ENCODE measurements at regions not wholly inside any gene's neighbourhood (a gene's known extent, or its start where the extent isn't known, plus 50 kb on each side); places are given as distances from the start of the nearest gene placed in this dataset.
"Not testable (repeated sequence)": the region's sequence is repeated elsewhere in the genome, so short reads cannot be mapped to it uniquely, and the experiment has no call there.

DNA sequence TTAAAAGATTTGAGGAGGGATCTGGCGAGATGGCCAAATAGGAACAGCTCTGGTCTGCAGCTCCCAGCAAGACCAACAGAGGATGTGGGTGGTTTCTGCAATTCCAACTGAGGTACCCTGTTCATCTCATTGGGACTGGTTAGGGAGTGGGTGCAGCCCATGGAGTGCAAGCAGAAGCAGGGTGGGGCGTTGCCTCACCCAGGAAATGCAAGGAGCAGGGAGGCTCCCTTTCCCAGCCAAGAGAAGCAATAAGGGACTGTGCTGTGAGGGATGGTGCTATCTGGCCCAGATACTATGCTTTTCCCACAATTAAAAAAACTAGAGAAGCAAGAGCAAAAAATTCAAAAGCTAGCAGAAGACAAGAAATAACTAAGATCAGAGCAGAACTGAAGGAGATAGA is 318.4 kb downstream of the PPP1R3A start:
- not testable (repeated sequence) for DNase-seq (ENCODE audit: low read depth)

DNA sequence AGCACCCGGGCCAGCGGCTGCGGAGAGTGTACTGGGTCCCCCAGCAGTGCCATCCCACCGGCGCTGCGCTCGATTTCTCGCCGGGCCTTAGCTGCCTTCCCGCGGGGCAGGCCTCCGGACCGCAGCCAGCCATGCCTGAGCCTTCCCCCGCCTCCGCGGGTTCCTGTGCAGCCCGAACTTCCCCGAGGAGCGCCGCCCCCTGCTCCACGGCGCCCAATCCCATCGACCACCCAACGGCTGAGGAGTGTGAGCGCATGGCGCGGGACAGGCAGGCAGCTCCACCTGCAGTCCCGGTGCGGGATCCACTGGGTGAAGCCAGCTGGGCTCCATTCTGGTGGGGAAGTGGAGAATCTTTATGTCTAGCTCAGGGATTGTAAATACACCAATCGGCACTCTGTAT is 325.4 kb downstream of the PPP1R3A start:
- not testable (repeated sequence) for DNase-seq (ENCODE audit: low read depth)

DNA sequence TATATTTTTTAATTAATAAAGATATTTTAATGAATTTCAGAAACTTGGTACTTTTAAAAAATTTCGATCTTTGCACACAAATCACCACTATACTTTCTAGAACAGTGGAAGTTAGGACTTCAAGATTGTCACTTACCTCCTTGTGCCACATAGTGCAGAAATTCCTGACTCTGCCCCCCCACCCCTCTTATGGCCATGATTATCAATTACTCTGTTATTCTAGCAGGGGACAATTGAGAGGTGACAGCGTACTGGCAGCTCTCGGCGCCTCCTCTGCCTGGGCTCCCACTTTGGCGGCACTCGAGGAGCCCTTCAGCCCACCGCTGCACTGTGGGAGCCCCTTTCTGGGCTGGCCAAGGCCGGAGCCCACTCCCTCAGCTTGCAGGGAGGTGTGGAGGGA is 325.9 kb downstream of the PPP1R3A start:
- DNase-seq (ENCODE audit: low read depth) = not testable (repeated sequence)

DNA sequence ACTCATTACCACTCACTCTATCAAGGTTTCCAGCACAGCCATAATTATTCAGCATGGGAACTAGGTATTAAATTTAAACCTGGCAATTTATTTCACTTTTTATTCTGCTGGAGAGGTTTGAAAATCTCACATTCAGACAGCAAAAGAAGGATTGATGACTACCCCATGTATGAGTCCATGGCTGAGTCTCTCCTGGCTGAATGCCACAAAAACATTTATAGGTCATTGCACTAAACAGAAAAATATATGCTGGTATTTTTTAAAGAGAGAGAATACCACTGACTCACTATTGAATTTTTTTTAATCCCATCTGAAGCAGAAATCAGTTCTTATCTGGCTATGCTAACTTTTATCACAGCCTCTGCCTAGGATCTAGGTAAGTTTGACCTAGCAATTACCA is 336.3 kb downstream of the PPP1R3A start:
- DNase-seq (ENCODE audit: low read depth) = peak; percentile 35

DNA sequence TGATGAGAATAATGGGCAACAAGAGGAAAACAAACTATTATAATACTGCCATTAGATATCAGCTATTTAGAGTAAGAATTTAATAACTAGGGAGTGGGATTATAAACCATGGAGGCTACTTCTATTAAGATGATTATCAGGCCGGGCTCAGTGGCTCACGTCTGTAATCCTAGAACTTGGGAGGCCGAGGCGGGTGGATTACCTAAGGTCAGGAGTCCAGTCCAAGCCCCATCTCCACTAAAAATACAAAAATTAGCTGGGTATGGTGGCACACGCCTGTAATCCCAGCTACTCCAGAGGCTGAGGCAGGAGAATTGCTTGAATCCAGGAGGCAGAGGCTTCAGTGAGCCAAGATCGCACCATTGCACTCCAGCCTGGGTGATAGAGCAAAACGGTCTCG is 355.6 kb downstream of the PPP1R3A start:
- DNase-seq (ENCODE audit: low read depth) = not testable (repeated sequence)

DNA sequence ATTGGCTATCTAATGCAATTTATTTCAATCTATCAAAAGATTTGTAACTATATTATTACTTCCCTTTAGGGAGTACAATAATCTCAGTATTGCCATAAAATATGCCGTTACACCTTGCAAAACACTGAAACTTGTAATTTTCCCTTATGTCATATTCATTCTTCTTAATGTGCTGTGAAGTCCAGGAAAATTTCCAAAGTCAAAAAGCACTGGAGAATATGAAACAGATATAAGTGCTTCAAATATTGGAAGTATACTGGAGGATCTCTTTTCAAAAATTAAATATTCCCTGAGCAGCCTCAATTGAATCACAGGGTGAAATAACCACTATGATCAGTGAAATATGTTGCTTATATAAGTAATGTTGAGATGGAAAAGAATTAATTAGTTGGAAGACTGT is 356.0 kb downstream of the PPP1R3A start:
- DNase-seq (ENCODE audit: low read depth) = no peak

DNA sequence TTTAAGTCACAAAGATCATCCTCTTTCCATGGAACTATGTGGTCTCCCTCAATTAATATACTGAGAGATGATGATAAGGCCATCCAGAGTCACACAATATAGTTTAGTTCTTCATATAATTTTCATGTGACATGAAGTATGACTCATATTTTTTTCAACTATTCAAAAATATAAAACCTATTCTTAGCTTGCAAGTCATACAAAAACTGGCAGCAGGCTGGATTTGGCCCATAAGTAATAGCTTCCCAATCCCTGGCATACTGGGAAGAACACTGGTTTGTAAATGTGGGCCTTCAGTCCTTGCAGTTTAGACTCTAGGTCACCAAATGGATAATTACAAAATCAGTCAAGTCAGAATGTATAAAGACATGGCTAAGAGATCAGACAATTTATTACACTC is 356.6 kb downstream of the PPP1R3A start:
- DNase-seq (ENCODE audit: low read depth) = no peak

DNA sequence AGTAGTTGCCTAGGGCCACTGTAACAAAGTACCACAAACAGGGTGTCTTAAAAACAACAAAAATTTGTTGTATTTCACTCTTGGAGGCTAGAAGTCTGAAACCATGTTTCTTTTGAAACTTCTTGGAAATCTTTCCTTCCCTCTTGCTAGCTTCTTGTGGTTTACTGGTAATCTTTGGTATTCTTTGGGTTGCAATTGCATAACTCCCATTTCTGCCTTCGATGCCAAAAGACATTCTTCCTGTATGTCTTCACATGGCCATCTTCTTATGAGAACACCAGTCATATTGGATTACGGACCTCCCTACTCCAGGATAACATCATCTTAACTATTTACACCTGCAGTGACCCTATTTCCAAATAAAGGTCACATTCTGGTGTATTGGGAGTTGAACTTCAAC is 357.4 kb downstream of the PPP1R3A start:
- peak; percentile 67 for DNase-seq (ENCODE audit: low read depth)

DNA sequence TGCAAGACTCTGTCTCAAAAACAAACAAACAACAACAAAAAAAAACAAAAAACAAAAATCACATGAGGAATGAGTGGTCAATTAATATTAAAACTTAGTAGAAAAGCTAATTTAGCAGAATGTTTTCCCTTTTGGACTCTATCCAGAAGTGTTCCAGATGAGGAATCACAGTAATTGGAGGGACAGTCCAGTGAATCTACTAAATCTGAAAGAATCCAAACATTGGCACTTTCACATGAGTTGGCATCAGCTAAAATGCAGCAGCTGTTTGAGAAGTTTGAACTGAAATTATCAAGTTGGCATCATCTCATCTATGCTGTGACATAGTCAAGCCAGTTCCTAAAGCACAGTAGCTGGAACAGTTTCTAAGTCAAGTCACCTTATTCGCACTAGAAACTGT is 367.8 kb downstream of the PPP1R3A start:
- no peak for DNase-seq (ENCODE audit: low read depth)

DNA sequence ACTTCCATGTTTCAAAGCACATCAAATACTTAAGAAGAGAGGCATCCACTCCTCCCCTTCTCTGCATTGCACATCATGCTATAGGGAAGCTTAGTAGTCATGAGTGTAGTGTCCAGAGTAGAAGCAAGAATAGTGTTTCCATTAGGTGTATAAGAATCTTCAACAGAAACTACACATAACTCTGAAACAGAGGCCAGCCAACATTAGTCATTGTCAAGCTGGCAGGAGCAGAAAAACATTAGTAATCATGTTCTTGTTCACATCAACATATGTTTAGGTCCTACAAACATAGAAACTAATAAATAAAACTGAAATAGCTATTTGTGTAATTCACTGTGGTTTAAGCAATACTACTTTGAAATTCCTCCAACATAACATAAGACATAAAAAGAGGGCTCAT is 370.2 kb downstream of the PPP1R3A start:
- peak; percentile 1 for DNase-seq (ENCODE audit: low read depth)

DNA sequence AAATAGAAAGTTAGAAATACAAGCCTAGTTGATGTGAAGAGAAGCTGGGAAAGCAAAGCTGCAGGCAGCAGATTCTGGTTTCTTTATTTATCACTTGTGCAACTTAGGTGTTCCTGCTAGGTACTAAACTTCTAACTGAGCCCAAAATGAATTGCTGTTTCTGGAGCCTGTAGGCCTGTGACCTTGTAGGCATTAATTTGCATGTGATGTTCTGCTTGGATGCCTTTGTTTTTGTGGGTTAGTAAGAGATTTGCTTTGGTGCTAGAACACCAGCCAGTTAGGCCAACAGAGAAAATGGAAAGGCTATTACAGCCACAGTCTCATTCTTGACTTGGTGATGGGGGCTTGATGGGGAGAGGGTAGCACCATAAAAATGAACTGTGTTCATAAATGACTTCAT is 370.7 kb downstream of the PPP1R3A start:
- DNase-seq (ENCODE audit: low read depth) = no peak

DNA sequence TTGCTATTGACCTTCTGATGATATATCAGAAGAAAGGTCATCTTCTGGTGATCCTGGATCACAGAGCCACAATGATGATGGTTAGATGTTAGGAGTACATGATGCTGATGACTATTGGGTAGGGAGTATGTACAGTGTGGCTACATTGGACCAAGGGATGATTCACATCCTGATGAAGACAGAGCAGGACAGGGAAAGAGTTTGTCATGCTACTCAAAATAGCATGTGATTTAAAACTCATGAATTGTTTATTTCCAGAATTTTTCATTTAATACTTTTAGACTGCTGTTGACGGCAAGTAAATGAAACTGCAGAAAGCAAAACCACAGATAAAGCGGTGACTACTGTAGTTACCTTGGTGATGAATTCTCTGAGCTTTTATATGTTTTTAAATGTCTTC is 397.3 kb downstream of the PPP1R3A start:
- peak; percentile 24 for DNase-seq (ENCODE audit: low read depth)

DNA sequence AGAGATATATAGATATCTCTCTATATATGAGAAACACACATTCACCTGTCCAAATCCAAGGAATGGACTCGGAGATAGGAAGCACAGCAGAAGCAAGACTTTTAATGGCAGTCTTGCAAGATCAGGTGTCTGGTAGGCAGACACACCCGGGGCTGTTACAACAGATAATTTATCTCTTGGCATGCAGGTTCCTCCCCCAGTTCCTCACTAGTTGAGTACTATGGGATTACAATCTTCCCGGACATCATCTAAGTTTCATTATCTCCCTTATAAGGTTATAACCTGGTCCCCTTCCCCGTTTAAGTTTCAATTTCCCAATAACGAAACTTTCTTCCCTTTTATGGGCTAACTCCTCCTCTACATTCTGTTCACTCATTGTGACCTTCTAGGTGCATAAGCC is 399.3 kb downstream of the PPP1R3A start:
- DNase-seq (ENCODE audit: low read depth) = no peak

DNA sequence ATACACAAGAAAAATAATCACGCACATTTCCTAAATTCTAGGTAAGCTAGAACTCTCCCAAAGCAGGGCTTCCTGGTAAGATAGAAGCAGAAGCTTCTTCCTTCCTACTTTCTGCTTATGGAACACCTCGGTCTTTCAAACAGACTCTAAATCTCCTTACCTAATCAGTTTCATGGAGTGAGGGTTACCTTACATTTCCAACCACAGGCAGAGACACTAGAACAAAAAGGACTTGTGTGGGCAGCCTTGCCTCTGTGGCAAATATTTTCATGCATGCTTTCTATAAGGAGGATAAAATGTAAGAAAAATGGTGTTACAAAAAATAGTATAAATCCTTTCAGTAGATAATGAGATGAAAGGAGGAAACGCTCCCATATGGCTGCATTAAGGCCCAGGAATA is 386.3 kb upstream of the SMIM30 start:
- no peak for DNase-seq (ENCODE audit: low read depth)

DNA sequence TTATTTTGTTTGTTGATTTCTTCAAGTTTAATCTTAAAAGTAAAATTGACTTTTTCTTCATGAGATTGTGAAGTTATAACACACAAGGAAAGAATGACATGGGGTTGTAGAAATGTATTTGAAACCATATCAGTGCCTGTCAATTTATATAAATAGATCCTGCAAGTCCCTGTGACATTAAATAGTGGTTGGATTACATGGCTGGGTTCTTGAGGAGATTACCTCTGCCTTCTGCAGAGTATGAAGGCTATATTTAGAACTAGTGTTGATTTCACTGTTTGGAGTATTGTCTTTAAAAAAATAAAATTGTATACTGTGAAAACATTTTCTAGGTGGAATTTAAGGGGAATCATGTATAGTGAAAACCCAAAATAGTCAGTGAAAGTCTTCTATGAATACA is 385.8 kb upstream of the SMIM30 start:
- DNase-seq (ENCODE audit: low read depth) = no peak

DNA sequence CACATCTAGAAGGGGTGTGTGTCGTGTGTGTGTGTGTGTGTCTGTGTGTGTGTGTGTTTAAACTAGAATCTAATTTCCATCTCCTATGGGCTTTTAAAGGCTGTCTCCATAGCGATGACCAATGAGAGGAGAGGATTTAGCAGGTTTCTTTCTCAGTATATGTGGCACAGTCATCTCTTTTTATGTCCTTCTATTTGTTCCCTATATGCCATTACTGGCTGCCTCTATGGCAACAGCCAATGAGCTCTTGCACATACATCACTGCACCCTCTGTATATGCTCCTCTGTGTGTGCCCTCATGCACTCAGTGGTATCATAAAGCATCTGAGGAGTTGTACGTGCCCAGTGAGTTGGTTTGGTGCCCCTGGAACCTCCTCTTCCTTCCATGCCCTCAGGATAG is 378.2 kb upstream of the SMIM30 start:
- not testable (repeated sequence) for DNase-seq (ENCODE audit: low read depth)

DNA sequence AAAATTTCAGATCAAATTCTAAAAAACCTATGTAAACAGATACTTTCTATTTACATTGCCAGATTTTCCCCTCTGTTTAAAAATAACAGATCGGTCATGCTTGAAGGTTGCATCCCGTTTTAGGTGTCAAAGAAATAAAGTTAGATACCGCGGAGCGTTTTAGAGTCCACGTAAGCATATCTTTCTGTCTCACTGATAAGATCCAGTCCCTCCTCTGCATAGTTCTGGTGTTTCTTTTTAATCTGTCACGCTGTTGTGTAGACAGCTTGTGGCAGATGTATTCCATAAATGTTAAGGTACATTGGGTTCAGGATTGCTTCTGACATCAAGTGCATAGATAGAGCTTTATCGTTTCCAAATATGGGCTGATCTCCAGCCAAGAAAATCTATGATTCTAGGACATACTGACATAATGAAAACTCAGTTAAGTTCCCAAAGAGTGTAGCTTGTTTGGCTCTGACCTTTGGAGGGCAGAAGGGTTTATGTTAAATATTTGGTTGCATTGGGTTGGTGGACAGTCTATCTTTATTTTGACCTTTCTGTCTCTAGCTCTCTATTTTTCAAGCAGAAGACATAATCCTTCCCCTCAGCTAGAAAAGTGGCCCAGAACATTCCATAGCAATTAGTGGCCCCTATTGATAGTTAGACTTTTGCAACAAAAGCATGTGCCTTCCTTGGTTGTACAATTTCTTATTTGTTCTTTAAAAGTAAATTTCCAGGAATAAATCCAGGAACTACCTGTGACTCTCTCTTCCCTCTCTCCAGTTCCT is 376.6 kb upstream of the SMIM30 start:
- DNase-seq (ENCODE audit: low read depth) = not testable (repeated sequence)

DNA sequence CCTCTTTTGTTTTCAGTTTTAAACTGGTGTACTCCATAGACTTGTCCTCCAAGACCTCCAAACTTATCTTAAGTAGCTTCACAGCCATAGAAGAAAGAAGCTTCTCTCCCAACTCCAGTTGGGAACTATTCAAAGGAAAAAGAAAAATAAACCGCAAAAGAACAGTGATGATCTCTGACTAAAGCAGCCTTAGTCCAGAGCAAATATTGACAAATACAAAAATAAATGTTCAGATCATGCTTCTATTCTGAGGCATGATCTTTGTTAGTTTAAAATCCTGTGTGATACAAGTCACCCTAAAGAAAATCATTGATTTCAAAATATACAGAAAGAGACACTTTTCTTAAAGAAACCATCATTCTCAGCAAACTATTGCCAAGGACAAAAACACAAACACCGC is 373.0 kb upstream of the SMIM30 start:
- DNase-seq (ENCODE audit: low read depth) = no peak

DNA sequence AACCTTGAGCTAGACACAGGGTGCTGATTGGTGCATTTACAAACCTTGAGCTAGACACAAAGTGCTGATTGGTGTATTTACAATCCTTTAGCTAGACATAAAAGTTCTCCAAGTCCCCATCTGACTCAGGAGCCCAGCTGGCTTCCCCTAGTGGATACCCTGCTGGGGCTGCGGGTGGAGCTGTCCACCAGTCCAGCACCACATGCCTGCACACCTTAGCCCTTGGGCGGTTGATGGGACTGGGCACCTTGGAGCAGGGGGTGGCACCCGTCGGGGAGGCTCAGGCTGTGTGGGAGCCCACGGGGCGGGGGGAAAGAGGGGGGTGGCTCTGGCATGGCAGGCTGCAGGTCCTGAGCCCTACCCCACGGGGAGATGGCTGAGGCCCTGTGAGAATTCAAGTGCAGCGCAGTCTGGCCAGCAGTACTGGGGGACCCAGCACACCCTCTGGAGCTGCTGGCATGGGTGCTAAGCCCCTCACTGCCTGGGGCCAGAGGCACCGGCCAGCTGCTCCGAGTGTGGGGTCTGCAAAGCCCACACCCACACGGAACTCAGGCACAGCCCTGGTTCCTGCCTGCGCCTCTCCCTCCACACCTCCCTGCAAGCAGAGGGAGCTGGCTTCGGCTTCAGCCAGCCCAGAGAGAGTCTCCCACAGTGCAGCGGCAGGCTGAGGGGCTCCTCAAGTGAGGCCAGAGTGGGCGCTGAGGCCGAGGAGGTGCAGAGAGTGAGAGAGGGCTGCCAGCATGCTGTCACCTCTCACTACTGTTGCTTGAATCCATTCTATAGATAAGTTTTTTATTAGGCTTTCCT is 369.8 kb upstream of the SMIM30 start:
- no peak for DNase-seq (ENCODE audit: low read depth)

DNA sequence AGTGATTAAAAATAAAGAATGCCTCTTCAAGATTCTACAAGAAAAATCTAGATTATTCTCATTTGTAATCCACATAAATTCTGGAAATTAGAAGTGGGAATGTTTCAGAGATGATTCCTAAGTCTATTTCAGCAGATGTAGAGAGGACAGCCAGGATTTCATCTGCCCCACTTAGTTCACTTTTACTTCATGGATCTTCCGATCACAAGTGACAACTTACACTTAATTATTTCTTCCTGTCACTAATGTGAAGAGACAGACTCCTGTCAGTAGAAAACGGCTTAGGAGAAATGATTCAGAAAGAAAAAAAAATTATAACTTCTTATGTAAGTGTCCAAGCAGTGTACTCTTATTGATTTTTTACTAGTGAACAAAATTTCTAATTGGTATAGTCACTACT is 368.2 kb upstream of the SMIM30 start:
- DNase-seq (ENCODE audit: low read depth) = no peak

DNA sequence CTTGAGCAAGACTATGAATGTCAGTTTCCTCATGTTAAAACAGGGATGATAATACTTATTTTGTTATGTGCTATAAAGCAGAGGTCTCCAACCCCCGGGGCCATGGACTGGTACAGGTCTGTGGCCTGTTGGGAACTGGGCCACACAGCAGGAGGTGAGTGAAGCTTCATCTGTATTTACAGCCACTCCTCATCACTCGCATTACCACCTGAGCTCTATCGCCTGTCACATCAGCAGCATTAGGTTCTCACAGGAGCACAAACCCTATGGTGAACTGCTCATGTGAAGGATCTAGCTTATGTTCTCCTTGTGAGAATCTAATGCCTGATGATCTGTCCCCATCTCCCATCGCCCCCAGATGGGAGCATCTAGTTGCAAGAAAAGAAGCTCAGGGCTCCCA is 365.3 kb upstream of the SMIM30 start:
- DNase-seq (ENCODE audit: low read depth) = no peak

DNA sequence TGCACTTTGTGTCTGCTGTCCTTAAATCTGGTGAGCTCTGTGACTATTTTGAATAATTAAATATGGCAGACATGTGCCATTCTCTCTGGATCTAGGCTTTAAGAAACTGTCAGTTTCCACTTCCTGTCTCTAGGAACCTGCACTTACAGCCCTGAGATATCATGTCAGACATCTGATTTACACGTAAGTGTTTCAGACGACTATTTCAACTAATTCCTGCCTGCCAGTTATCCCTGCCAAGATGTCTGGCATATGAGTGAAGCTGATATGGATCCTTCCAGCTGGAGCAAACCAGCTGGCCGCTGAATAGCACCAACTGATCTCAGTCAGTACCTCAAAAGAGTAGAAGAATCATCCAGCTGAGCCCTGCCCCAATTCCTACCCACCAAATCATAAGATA is 362.2 kb upstream of the SMIM30 start:
- DNase-seq (ENCODE audit: low read depth) = no peak

DNA sequence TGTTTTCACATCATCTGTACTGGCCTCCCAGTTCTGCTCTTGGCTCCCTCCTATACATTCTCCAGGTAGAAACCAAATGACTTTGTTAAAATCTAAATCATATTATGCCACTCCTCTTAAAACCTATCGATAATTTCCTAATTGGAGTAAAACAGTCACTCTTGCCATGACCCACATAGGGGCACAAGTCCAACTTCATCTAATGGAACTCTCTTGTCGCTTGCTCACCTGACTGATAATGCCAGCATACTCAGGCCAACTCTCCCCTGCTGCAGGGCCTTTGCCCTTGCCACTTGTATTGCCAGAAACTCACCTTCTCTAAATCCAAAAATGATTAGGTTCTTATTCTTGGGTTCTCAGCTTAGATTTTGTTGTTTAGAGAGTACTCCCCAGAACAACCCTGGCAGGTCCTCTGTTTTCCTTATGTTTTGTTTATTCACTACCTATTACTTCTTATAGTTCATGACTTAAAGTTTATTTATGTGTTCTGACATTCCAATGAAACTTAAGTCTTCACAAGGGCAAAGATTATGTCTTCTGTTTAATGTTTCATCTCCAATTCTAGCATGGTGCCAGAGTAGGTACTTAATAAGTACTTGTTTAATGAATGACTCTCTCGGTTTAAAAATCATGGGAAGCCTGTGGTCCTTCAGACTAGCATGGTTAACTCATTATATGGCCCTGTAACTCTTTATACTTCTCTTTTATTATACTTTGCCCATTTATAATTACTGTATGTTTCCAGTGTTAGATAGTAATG is 345.9 kb upstream of the SMIM30 start:
- no peak for DNase-seq (ENCODE audit: low read depth)
